Natural killer cell treated with Interleukin-12 subunit alpha and Interleukin-12 subunit beta and Interleukin-15 and Interleukin-18, amount 100 ng/mL, for 72 hours (primary cell): ENCODE measurements at regions not wholly inside any gene's neighbourhood (a gene's known extent, or its start where the extent isn't known, plus 50 kb on each side); places are given as distances from the start of the nearest gene placed in this dataset.

Source experiments
- ATAC-seq, 2 donors: fragments of 150-1000 bp; cut with Tn5 transposase in 1 of 2; sonication (Bioruptor Pico), chemical (Tn5 transposase) in 1 of 2; 2 replicates each; pipeline ENCODE4 v1.10.0; 2021
- DNase-seq: peaks from one replicate; pipeline ENCODE4 v3.0.0; 2022; ENCODE audit warnings: low spot score
- H3K27ac Mint-ChIP-seq, 2 donors: 1 replicate in 1 of 2; 2 replicates in 1 of 2; pipeline ENCODE4 v1.8.0; 2022; ENCODE audit warnings: mixed read lengths in 2 of 2, mild to moderate bottlenecking in 1 of 2, moderate library complexity in 1 of 2
- H3K27me3 Mint-ChIP-seq, 2 donors: 1 replicate in 1 of 2; 2 replicates in 1 of 2; pipeline ENCODE4 v1.8.0; 2022; ENCODE audit warnings: mixed read lengths in 2 of 2
- H3K36me3 Mint-ChIP-seq: one replicate; pipeline ENCODE4 v1.8.0; 2022; ENCODE audit warnings: mixed read lengths
- H3K4me1 Mint-ChIP-seq, 2 donors: 1 replicate in 1 of 2; 2 replicates in 1 of 2; pipeline ENCODE4 v1.8.0; 2022; ENCODE audit warnings: low read depth in 2 of 2, mixed read lengths in 2 of 2, mild to moderate bottlenecking in 1 of 2
- H3K4me3 Mint-ChIP-seq: one replicate; pipeline ENCODE4 v1.8.0; 2022; ENCODE audit warnings: mixed read lengths
- H3K9me3 Mint-ChIP-seq: 2 replicates; pipeline ENCODE4 v1.8.0; 2022; ENCODE audit warnings: mixed read lengths

DNA sequence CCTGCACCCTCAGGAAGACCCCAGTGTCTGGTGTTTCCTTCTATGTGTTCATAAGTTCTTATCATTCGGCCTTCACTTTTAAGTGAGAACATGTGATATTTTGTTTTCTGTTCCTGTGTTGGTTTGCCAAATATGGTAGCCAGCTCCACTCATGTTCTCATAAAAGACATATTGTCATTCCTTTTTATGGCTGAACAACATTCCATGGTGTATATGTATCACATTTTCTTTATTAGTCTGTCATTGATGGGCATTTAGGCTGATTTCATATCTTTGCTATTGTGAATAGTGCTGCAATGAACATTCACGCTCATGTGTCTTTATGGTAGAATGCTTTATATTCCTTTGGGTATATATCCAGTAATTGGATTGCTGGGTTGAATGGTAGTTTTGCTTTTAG, 645.1 kb downstream of the SLC16A7 start:
- Mint-ChIP-seq H3K27me3 (no peaks in the 10 kb centered on the region), H3K9me3 (peaks cover 29% of the 10 kb centered on the region), H3K4me3 (no peak overlapping the region), H3K4me1 (no peaks in the 10 kb centered on the region), H3K27ac (no peak overlapping the region), H3K36me3 (peaks cover 11% of the 10 kb centered on the region)
- ATAC-seq: no peak
- no peak for DNase-seq

DNA sequence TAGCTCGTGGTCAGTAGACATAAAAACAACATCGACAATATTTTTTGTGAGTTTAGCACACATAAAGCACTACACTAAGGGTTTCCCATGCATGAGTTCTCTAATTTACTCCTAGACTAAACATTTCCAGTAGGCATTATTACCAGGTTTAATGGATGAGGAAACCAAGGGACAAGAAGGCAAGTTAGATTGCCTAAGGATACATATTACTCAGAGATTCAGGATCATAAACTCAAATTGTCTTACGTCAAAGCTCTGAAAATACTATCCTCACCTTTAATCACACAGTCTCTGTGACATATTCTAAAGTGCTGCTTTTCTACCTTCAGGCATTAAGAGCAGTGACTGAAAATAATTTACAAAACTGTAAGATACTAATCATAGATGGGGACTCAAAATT, 655.3 kb downstream of the SLC16A7 start:
- ATAC-seq: no peak
- H3K4me3 Mint-ChIP-seq: no peak overlapping the region
- H3K27me3 Mint-ChIP-seq: no peaks in the 10 kb centered on the region
- no peak overlapping the region for H3K27ac Mint-ChIP-seq
- H3K9me3 Mint-ChIP-seq: peaks cover 9% of the 10 kb centered on the region
- DNase-seq: no peak
- no peaks in the 10 kb centered on the region for H3K36me3 Mint-ChIP-seq
- H3K4me1 Mint-ChIP-seq: no peaks in the 10 kb centered on the region

- no peak overlapping the region for H3K4me3 Mint-ChIP-seq
- ATAC-seq: no peak
- H3K9me3 Mint-ChIP-seq: peaks cover 5% of the 10 kb centered on the region
- no peaks in the 10 kb centered on the region for H3K4me1 Mint-ChIP-seq
- H3K27ac Mint-ChIP-seq: no peak overlapping the region
- no peaks in the 10 kb centered on the region for H3K27me3 Mint-ChIP-seq
- no peaks in the 10 kb centered on the region for H3K36me3 Mint-ChIP-seq
- DNase-seq: no peak
Measured at GRCh38 chr12:60252359-60253096, 656.7 kb downstream of the SLC16A7 start.

GRCh38 chr12:60255044-60255443, 659.2 kb downstream of the SLC16A7 start:
- H3K27me3 Mint-ChIP-seq: no peaks in the 10 kb centered on the region
- no peaks in the 10 kb centered on the region for H3K4me1 Mint-ChIP-seq
- ATAC-seq (no peak), DNase-seq (no peak)
- H3K9me3 Mint-ChIP-seq: peaks cover 5% of the 10 kb centered on the region
- no peak overlapping the region for H3K27ac Mint-ChIP-seq
- H3K36me3 Mint-ChIP-seq: no peaks in the 10 kb centered on the region
- no peak overlapping the region for H3K4me3 Mint-ChIP-seq

- Mint-ChIP-seq H3K9me3 (peaks cover 5% of the 10 kb centered on the region), H3K27me3 (no peaks in the 10 kb centered on the region), H3K27ac (no peak overlapping the region), H3K4me3 (no peak overlapping the region), H3K4me1 (no peaks in the 10 kb centered on the region), H3K36me3 (no peaks in the 10 kb centered on the region)
- DNase-seq (no peak), ATAC-seq (no peak)
Measured at GRCh38 chr12:60257063-60257462, 661.2 kb downstream of the SLC16A7 start.

GRCh38 chr12:60259225-60259624, 663.4 kb downstream of the SLC16A7 start:
- no peaks in the 10 kb centered on the region for H3K27me3 Mint-ChIP-seq
- no peak for ATAC-seq
- DNase-seq: no peak
- H3K27ac Mint-ChIP-seq: no peak overlapping the region
- H3K4me1 Mint-ChIP-seq: no peaks in the 10 kb centered on the region
- H3K4me3 Mint-ChIP-seq: no peak overlapping the region
- no peaks in the 10 kb centered on the region for H3K36me3 Mint-ChIP-seq
- H3K9me3 Mint-ChIP-seq: peaks cover 6% of the 10 kb centered on the region

- Mint-ChIP-seq H3K4me1 (no peaks in the 10 kb centered on the region), H3K27me3 (no peaks in the 10 kb centered on the region), H3K27ac (no peak overlapping the region), H3K4me3 (no peak overlapping the region), H3K36me3 (no peaks in the 10 kb centered on the region), H3K9me3 (peaks cover 7% of the 10 kb centered on the region)
- DNase-seq: no peak
- ATAC-seq: no peak
Measured at GRCh38 chr12:60262378-60262777, 666.5 kb downstream of the SLC16A7 start.

DNA sequence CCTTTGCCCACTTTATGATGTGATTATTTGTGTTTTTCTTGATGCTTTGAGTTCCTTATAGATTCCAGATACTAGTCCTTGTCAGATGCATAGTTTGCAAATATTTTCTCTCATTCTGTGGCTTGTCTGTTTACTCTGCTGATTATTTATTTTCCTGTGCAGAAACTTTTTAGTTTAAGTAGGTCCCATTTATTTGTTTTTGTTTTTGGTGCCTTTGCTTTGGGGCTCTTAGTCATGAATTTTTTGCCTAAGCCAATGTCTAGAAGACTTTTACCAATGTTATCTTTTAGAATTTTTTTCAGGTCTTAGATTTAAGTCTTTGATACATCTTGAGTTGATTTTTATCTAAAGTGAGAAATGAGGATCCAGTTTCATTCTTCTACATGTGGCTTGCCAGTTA, 667.3 kb downstream of the SLC16A7 start:
- DNase-seq (no peak), ATAC-seq (no peak)
- H3K27ac Mint-ChIP-seq: no peak overlapping the region
- no peaks in the 10 kb centered on the region for H3K4me1 Mint-ChIP-seq
- no peaks in the 10 kb centered on the region for H3K27me3 Mint-ChIP-seq
- no peaks in the 10 kb centered on the region for H3K36me3 Mint-ChIP-seq
- H3K4me3 Mint-ChIP-seq: no peak overlapping the region
- peaks cover 10% of the 10 kb centered on the region for H3K9me3 Mint-ChIP-seq

- H3K9me3 Mint-ChIP-seq: peaks cover 10% of the 10 kb centered on the region
- no peak overlapping the region for H3K27ac Mint-ChIP-seq
- H3K4me3 Mint-ChIP-seq: no peak overlapping the region
- no peaks in the 10 kb centered on the region for H3K36me3 Mint-ChIP-seq
- ATAC-seq: no peak
- H3K27me3 Mint-ChIP-seq: no peaks in the 10 kb centered on the region
- no peak for DNase-seq
- no peaks in the 10 kb centered on the region for H3K4me1 Mint-ChIP-seq
Measured at GRCh38 chr12:60263836-60264493, 668.1 kb downstream of the SLC16A7 start.

DNA sequence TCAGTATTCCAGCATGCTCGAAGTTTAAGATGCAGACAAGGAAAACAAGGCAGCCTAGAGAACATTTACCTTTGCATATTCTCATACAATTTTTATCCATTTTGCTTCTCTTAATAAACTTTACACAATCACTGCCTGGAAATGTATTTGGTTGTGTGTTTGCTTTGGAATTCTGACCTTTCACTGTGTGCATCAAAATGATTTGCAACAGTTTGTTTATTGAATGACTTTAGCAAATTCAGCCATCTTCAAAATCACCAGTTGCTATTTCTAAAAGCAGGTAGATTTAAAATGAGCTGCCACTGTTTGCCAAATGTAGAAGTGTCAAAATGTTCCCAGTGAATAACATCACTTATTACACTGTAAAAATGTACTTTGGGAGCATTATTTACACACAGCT, 669.9 kb downstream of the SLC16A7 start:
- H3K36me3 Mint-ChIP-seq: peaks cover 3% of the 10 kb centered on the region
- ATAC-seq: no peak

DNA sequence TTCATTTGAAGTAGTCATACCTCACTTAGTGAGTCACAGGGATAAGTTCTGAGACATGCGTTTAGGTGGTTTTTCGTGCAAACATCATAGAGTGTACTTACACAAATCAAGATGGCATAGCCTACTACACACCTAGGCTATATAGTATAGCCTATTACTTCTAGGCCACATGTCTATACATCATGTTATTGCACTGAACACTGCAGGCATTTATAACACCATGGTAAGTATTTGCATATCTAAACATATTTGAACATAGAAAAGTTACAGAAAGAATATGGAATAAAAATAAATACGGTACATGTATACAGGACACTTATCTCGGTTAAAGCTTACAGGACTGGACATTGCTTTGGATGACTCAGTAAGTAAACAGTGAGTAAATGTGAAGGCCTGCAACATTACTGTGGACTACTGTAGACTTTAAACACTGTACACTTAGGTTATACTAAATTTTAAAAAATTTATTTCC, 670.6 kb downstream of the SLC16A7 start:
- Mint-ChIP-seq H3K27me3 (no peaks in the 10 kb centered on the region), H3K4me1 (no peaks in the 10 kb centered on the region), H3K27ac (no peak overlapping the region), H3K4me3 (no peak overlapping the region), H3K36me3 (peaks cover 5% of the 10 kb centered on the region), H3K9me3 (peaks cover 13% of the 10 kb centered on the region)
- DNase-seq (no peak), ATAC-seq (no peak)

More for the DNA sequence above, 669.9 kb downstream of the SLC16A7 start:
- no peak for DNase-seq
- Mint-ChIP-seq H3K4me3 (no peak overlapping the region), H3K4me1 (no peaks in the 10 kb centered on the region), H3K27me3 (no peaks in the 10 kb centered on the region), H3K27ac (no peak overlapping the region), H3K9me3 (peaks cover 10% of the 10 kb centered on the region)

- Mint-ChIP-seq H3K27me3 (no peaks in the 10 kb centered on the region), H3K4me1 (no peaks in the 10 kb centered on the region), H3K27ac (no peak overlapping the region), H3K4me3 (no peak overlapping the region), H3K9me3 (peaks cover 7% of the 10 kb centered on the region), H3K36me3 (peaks cover 5% of the 10 kb centered on the region)
- DNase-seq (no peak), ATAC-seq (peak in 1 of 2 donors; percentile 31)
Measured at GRCh38 chr12:60269611-60270269, 673.9 kb downstream of the SLC16A7 start.

DNA sequence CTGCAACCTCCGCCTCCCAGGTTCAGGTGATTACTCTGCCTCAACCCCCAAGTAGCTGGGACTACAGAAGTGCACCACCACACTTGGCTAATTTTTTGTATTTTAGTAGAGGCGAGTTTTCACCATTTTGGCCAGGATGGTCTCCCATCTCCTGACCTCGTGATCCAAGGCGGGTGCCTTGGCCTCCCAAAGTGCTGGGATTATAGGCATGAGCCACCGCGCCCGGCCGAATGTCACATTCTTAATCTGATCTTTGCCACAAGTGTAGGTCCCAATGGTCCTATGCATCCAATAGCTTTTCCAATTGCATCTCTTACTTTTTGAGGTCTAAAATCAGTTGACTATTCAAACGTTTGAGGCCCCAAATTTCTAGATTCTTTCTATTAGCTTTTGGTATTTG, 676.0 kb downstream of the SLC16A7 start:
- Mint-ChIP-seq H3K4me1 (no peaks in the 10 kb centered on the region), H3K36me3 (peaks cover 5% of the 10 kb centered on the region), H3K9me3 (peaks cover 7% of the 10 kb centered on the region), H3K27ac (no peak overlapping the region), H3K27me3 (no peaks in the 10 kb centered on the region), H3K4me3 (no peak overlapping the region)
- DNase-seq: no peak
- no peak for ATAC-seq

DNA sequence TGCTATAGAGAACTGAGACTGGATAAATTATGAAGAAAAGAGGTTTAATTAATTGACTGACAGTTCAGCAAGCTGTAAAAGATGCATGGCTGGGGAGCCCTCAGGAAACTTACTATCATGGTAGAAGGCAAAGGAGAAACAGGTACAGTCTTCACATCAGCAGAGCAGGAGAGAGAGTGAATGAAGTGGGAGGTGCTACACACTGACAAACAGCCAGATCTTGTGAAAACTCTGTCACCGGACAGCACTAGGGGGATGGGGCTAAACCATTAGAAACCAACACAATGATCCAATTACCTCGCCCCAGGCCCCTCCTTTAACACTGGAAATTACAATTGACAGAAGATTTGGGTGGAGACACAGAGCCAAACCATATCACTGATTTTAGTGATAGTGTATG, 682.4 kb downstream of the SLC16A7 start:
- ATAC-seq (no peak), DNase-seq (no peak)

More for the DNA sequence above, 682.4 kb downstream of the SLC16A7 start:
- H3K36me3 Mint-ChIP-seq: no peaks in the 10 kb centered on the region
- no peaks in the 10 kb centered on the region for H3K27me3 Mint-ChIP-seq
- peaks cover 3% of the 10 kb centered on the region for H3K9me3 Mint-ChIP-seq
- no peak overlapping the region for H3K4me3 Mint-ChIP-seq
- H3K27ac Mint-ChIP-seq: no peak overlapping the region
- no peaks in the 10 kb centered on the region for H3K4me1 Mint-ChIP-seq
